SK-N-SH (cell line): ENCODE measurements at regions not wholly inside any gene's neighbourhood (a gene's known extent, or its start where the extent isn't known, plus 50 kb on each side); places are given as distances from the start of the nearest gene placed in this dataset.

ENCODE experiments used
- CTCF ChIA-PET: fragments of 300-600, 350-600 bp; formaldehyde crosslinking; extraction: SDS; loops from one replicate; lab custom pipeline; 2021; lab: Yijun Ruan, JAX
- POLR2A ChIA-PET: fragments of 350-600 bp; sonication (Branson Sonifier 250); formaldehyde crosslinking; extraction: SDS; loops from one replicate; lab custom pipeline; 2020; ENCODE audit warnings: antibody characterized with exemption, inconsistent platforms; lab: Yijun Ruan, JAX
- DNase-seq: peaks from one replicate; pipeline ENCODE4 v3.0.0; 2012
- H2AFZ ChIP-seq: fragments of 200-600 bp; sonication (generic); 2 replicates; pipeline ENCODE4 v1.8.1; 2016; ENCODE audit warnings: antibody characterized with exemption, mild to moderate bottlenecking, low read depth
- H3F3A ChIP-seq: fragments of 200-600 bp; sonication (generic); replicated peaks from 2 replicates; pipeline ENCODE3; 2016; ENCODE audit warnings: antibody characterized with exemption, mild to moderate bottlenecking; ENCODE audit not compliant: insufficient read depth
- H3K27ac ChIP-seq, 2 experiments: fragments of 200-500 bp in 1 of 2; fragments of 200-600 bp in 1 of 2; sonication (Bioruptor generic) in 1 of 2; sonication (generic), shearing (Covaris generic) in 1 of 2; 2 replicates each; pipeline versions ENCODE4 v1.5.1 to v1.6.1; 2014 to 2016; ENCODE audit warnings: low read depth in 2 of 2, inconsistent platforms in 1 of 2, low read length in 1 of 2, mild to moderate bottlenecking in 1 of 2, mixed read lengths in 1 of 2
- H3K27me3 ChIP-seq: fragments of 200-600 bp; sonication (generic), shearing (Covaris generic); 2 replicates; pipeline ENCODE4 v1.6.1; 2016; ENCODE audit warnings: mixed run types; ENCODE audit not compliant: insufficient read depth
- H3K36me3 ChIP-seq, 2 experiments: fragments of 200-500 bp in 1 of 2; fragments of 200-600 bp in 1 of 2; sonication (Bioruptor generic) in 1 of 2; sonication (generic) in 1 of 2; replicated peaks in 1 of 2; 2 replicates each; pipeline versions ENCODE3 to v1.5.1; 2014 to 2016; ENCODE audit warnings: low read length in 1 of 2, mild to moderate bottlenecking in 1 of 2; ENCODE audit not compliant: insufficient read depth in 2 of 2, control insufficient read depth in 1 of 2
- H3K4me1 ChIP-seq, 2 experiments: fragments of 200-500 bp in 1 of 2; fragments of 200-600 bp in 1 of 2; sonication (Bioruptor generic) in 1 of 2; sonication (generic), shearing (Covaris generic) in 1 of 2; 2 replicates each; pipeline versions ENCODE4 v1.5.1 to v1.6.1; 2014 to 2016; ENCODE audit warnings: low read depth in 1 of 2, low read length in 1 of 2, mixed run types in 1 of 2; ENCODE audit not compliant: insufficient read depth in 2 of 2, control insufficient read depth in 1 of 2
- H3K4me2 ChIP-seq: fragments of 200-600 bp; sonication (generic), shearing (Covaris generic); 2 replicates; pipeline ENCODE4 v1.6.1; 2017; ENCODE audit warnings: mixed run types
- H3K4me3 ChIP-seq, 2 experiments: fragments of 200-500 bp in 1 of 2; fragments of 200-600 bp in 1 of 2; sonication (Bioruptor generic) in 1 of 2; sonication (generic), shearing (Covaris generic) in 1 of 2; 2 replicates each; pipeline versions ENCODE4 v1.5.1 to v1.8.1; 2014 to 2016; ENCODE audit warnings: low read depth in 2 of 2, inconsistent platforms in 1 of 2, low read length in 1 of 2, mild to moderate bottlenecking in 1 of 2, mixed read lengths in 1 of 2, moderate library complexity in 1 of 2
- H3K79me2 ChIP-seq: fragments of 200-600 bp; sonication (generic); 2 replicates; pipeline ENCODE4 v1.8.1; 2017; ENCODE audit warnings: mild to moderate bottlenecking; ENCODE audit not compliant: insufficient read depth
- H3K9ac ChIP-seq: fragments of 200-600 bp; sonication (generic); 2 replicates; pipeline ENCODE4 v1.6.1; 2017; ENCODE audit warnings: mixed run types
- H3K9me2 ChIP-seq: fragments of 200-600 bp; sonication (generic); 2 replicates; pipeline ENCODE4 v1.6.1; 2017; ENCODE audit warnings: mixed run types
- H3K9me3 ChIP-seq: fragments of 200-600 bp; sonication (generic); 2 replicates; pipeline ENCODE4 v1.6.1; 2017; ENCODE audit warnings: mixed run types, mild to moderate bottlenecking, moderate library complexity
- H4K20me1 ChIP-seq: fragments of 200-600 bp; sonication (generic); 2 replicates; pipeline ENCODE4 v1.6.1; 2017; ENCODE audit warnings: mild to moderate bottlenecking, mixed run types; ENCODE audit not compliant: insufficient read depth
- CHD2 ChIP-seq: fragments of 150-350 bp; IDR thresholded peaks from 2 replicates; pipeline ENCODE4 v1.6.1; 2018; ENCODE audit warnings: low read length; ENCODE audit not compliant: partially characterized antibody
- ELF1 ChIP-seq: IDR thresholded peaks from 2 replicates; pipeline ENCODE4 v1.4.0; 2012
- EZH2phosphoT487 ChIP-seq: fragments of 200-600 bp; sonication (generic); IDR thresholded peaks from 2 replicates; pipeline ENCODE4 v1.6.1; 2017; ENCODE audit warnings: low read depth, mixed run types, mild to moderate bottlenecking, antibody characterized with exemption, moderate library complexity, borderline replicate concordance
- FOXJ3 ChIP-seq: sonication (generic); formaldehyde crosslinking; IDR thresholded peaks from 2 replicates; pipeline ENCODE4 v1.5.1; 2020; ENCODE audit warnings: mild to moderate bottlenecking, missing genetic modification reagents
- GATA2 ChIP-seq: sonication (generic); formaldehyde crosslinking; IDR thresholded peaks from 2 replicates; pipeline ENCODE4 v1.5.0; 2020; ENCODE audit warnings: mild to moderate bottlenecking, missing genetic modification reagents
- MAX ChIP-seq: IDR thresholded peaks from 2 replicates; pipeline ENCODE4 v1.4.0; 2012; ENCODE audit warnings: low read depth
- MEF2A ChIP-seq: IDR thresholded peaks from 2 replicates; pipeline ENCODE4 v1.4.0; 2012; ENCODE audit warnings: low read depth, borderline replicate concordance
- NFIC ChIP-seq: IDR thresholded peaks from 2 replicates; pipeline ENCODE4 v1.4.0; 2012; ENCODE audit warnings: borderline replicate concordance
- NRF1 ChIP-seq: IDR thresholded peaks from 2 replicates; pipeline ENCODE4 v1.6.1; 2012; ENCODE audit warnings: low read depth, mild to moderate bottlenecking, low read length
- PBX3 ChIP-seq: IDR thresholded peaks from 2 replicates; pipeline ENCODE4; 2012
- POLR2AphosphoS5 ChIP-seq: IDR thresholded peaks from 2 replicates; pipeline ENCODE4 v1.6.1; 2012; ENCODE audit warnings: low read depth, low read length
- RCOR1 ChIP-seq: fragments of 150-350 bp; IDR thresholded peaks from 2 replicates; pipeline ENCODE4 v1.6.1; 2017; ENCODE audit warnings: antibody characterized with exemption, low read length
- RXRA ChIP-seq: IDR thresholded peaks from 2 replicates; pipeline ENCODE4 v1.4.0; 2012; ENCODE audit warnings: low read depth, mild to moderate bottlenecking, borderline replicate concordance
- SIN3A ChIP-seq: IDR thresholded peaks from 2 replicates; pipeline ENCODE4 v1.6.1; 2012; ENCODE audit warnings: low read depth, mild to moderate bottlenecking, low read length, moderate library complexity, borderline replicate concordance
- TAF1 ChIP-seq: IDR thresholded peaks from 2 replicates; pipeline ENCODE4 v1.6.1; 2012; ENCODE audit warnings: low read depth, mild to moderate bottlenecking, low read length, moderate library complexity, borderline replicate concordance
- TCF12 ChIP-seq: IDR thresholded peaks from 2 replicates; pipeline ENCODE4 v1.4.0; 2012
- TEAD4 ChIP-seq: IDR thresholded peaks from 2 replicates; pipeline ENCODE4 v1.4.0; 2012; ENCODE audit warnings: mild to moderate bottlenecking, borderline replicate concordance; ENCODE audit not compliant: insufficient read depth
- USF1 ChIP-seq: IDR thresholded peaks from 2 replicates; pipeline ENCODE4 v1.4.0; 2012; ENCODE audit warnings: low read depth, borderline replicate concordance
- USF2 ChIP-seq: fragments of 150-350 bp; IDR thresholded peaks from 2 replicates; pipeline ENCODE4 v1.6.1; 2017; ENCODE audit warnings: antibody characterized with exemption, low read length, low read depth, borderline replicate concordance
- YY1 ChIP-seq: IDR thresholded peaks from 2 replicates; pipeline ENCODE4 v1.4.0; 2012; ENCODE audit warnings: low read depth, mild to moderate bottlenecking
- WGBS: methylation state at CpG from one replicate; pipeline ENCODE4 v1.1.6; 2017; ENCODE audit warnings: low lambda C conversion rate; 5-methylcytosine and 5-hydroxymethylcytosine counted together

- TF ChIP-seq SIN3A: no peak
- TF ChIP-seq, all 33 proteins: peak for 5
Measured at GRCh38 chr3:188978421-188979171, 193.2 kb upstream of the TPRG1 start (continued).

- POLR2A ChIA-PET: no interaction called here
- H3K27me3 ChIP-seq: no peaks in the 10 kb centered on the region
- WGBS: 57% methylated on average over 7 of the region's 7 CpGs
- no peak overlapping the region for H2AFZ ChIP-seq
- no peak for TF ChIP-seq ELF1
- no peak for TF ChIP-seq NRF1
- no peak for TF ChIP-seq CHD2
- no peak for TF ChIP-seq MAX
- TF ChIP-seq POLR2AphosphoS5: no peak
- no peak for TF ChIP-seq RXRA
- no peak for TF ChIP-seq TAF1
- TF ChIP-seq NFIC: no peak
- no peak for TF ChIP-seq FOXJ3
- no peak for TF ChIP-seq RCOR1
- no peak for TF ChIP-seq GATA2 (CRISPR knock-in tag)
- no peak for TF ChIP-seq TCF12
- TF ChIP-seq PBX3: no peak
- peak overlapping the region; percentile 22 for H3K4me2 ChIP-seq
- no peaks in the 10 kb centered on the region for H4K20me1 ChIP-seq
- DNase-seq: no peak
- peaks cover 11% of the 10 kb centered on the region for H3F3A ChIP-seq
- no peaks in the 10 kb centered on the region for H3K36me3 ChIP-seq
- H3K9me3 ChIP-seq: no peaks in the 10 kb centered on the region
- no peak overlapping the region for H3K4me3 ChIP-seq
- peak overlapping the region in 1 of 2 experiments; percentile 29; a peak in 1 of 4 replicates for H3K27ac ChIP-seq
- no peaks in the 10 kb centered on the region for H3K79me2 ChIP-seq
- no peaks in the 10 kb centered on the region for H3K9me2 ChIP-seq
- H3K4me1 ChIP-seq: peaks cover 0 to 9% of the 10 kb centered on the region in 2 experiments; a peak in 3 of 4 replicates
- no peak overlapping the region for H3K9ac ChIP-seq
- CTCF ChIA-PET: interaction anchor here (1.9 kb wide), 1 partner anchor 22 kb away, joined by 5 read pairs; no protein-coding TSS in a partner anchor
Measured at GRCh38 chr3:188979248-188979647, 192.5 kb upstream of the TPRG1 start.

GRCh38 chr3:188979669-188980310 is 192.0 kb upstream of the TPRG1 start:
- no peaks in the 10 kb centered on the region for H3K36me3 ChIP-seq
- no peak overlapping the region; a peak in 1 of 4 replicates for H3K27ac ChIP-seq
- no peaks in the 10 kb centered on the region for H4K20me1 ChIP-seq
- H3K79me2 ChIP-seq: no peaks in the 10 kb centered on the region
- H3K4me3 ChIP-seq: no peak overlapping the region
- WGBS: 62% methylated on average over 5 of the region's 6 CpGs
- ChIA-PET POLR2A (no interaction called here), CTCF (interaction anchor here (1.9 kb wide), 1 partner anchor 22 kb away, joined by 5 read pairs; no protein-coding TSS in a partner anchor)
- no peak overlapping the region for H3K4me2 ChIP-seq
- H3K9ac ChIP-seq: no peak overlapping the region
- no peaks in the 10 kb centered on the region for H3K27me3 ChIP-seq
- no peak overlapping the region for H2AFZ ChIP-seq
- peaks cover 11% of the 10 kb centered on the region for H3F3A ChIP-seq
- no peaks in the 10 kb centered on the region for H3K9me2 ChIP-seq
- peaks cover 0 to 9% of the 10 kb centered on the region in 2 experiments; a peak in 3 of 4 replicates for H3K4me1 ChIP-seq
- no peak for TF ChIP-seq TEAD4
- TF ChIP-seq USF1: no peak
- TF ChIP-seq EZH2phosphoT487: no peak
- no peak for TF ChIP-seq FOXJ3
- no peak for TF ChIP-seq GATA2 (CRISPR knock-in tag)
- no peak for TF ChIP-seq POLR2AphosphoS5
- TF ChIP-seq TAF1: no peak
- no peak for TF ChIP-seq USF2
- no peak for TF ChIP-seq NRF1
- TF ChIP-seq MEF2A: no peak
- no peak for TF ChIP-seq YY1
- no peak for DNase-seq
- no peaks in the 10 kb centered on the region for H3K9me3 ChIP-seq
